Peyer's patch (tissue), 4 donors: ENCODE measurements at regions not wholly inside any gene's neighbourhood (a gene's known extent, or its start where the extent isn't known, plus 50 kb on each side); places are given as distances from the start of the nearest gene placed in this dataset.
"Not testable (repeated sequence)": the region's sequence is repeated elsewhere in the genome, so short reads cannot be mapped to it uniquely, and the experiment has no call there.

ENCODE experiments used
- DNase-seq, 3 donors: peaks; one replicate each; pipeline ENCODE4 v3.0.0-alpha.2; 2017 to 2019
- H3K27ac ChIP-seq, 4 donors: fragments of 200-600 bp; sonication (generic); one replicate each; pipeline ENCODE4 v1.5.1; 2016 to 2019
- H3K27me3 ChIP-seq, 2 donors: fragments of 200-600 bp; sonication (generic); one replicate each; pipeline ENCODE4 v1.5.1; 2019
- H3K36me3 ChIP-seq, 3 donors: fragments of 200-600 bp; sonication (generic); one replicate each; pipeline ENCODE4 v1.5.1; 2016 to 2019
- H3K4me1 ChIP-seq, 4 donors: fragments of 200-600 bp; sonication (generic); one replicate each; pipeline ENCODE4 v1.5.1; 2016 to 2019
- H3K4me3 ChIP-seq, 4 donors: fragments of 200-600 bp; sonication (generic); 1 replicate in 3 of 4; 2 replicates in 1 of 4; pipeline ENCODE4 v1.5.1; 2016 to 2019; ENCODE audit warnings: mild to moderate bottlenecking in 1 of 4
- H3K9me3 ChIP-seq, 4 donors: fragments of 200-600 bp; sonication (generic); one replicate each; pipeline ENCODE4 v1.5.1; 2016 to 2019; ENCODE audit warnings: mild to moderate bottlenecking in 1 of 4
- CTCF ChIP-seq, 6 experiments: fragments of 450-650 bp in 4 of 6; fragments of 200-600 bp in 2 of 6; sonication (generic) in 1 of 6; IDR thresholded peaks; one replicate each; pipeline ENCODE4 v1.5.1; 2017 to 2019; ENCODE audit warnings: antibody characterized with exemption in 6 of 6, mild to moderate bottlenecking in 3 of 6, moderate library complexity in 1 of 6
- POLR2A ChIP-seq, 2 donors: fragments of 450-650 bp; IDR thresholded peaks; one replicate each; pipeline ENCODE4 v1.5.1; 2017; ENCODE audit warnings: antibody characterized with exemption in 2 of 2, mild to moderate bottlenecking in 2 of 2, moderate library complexity in 2 of 2

DNA sequence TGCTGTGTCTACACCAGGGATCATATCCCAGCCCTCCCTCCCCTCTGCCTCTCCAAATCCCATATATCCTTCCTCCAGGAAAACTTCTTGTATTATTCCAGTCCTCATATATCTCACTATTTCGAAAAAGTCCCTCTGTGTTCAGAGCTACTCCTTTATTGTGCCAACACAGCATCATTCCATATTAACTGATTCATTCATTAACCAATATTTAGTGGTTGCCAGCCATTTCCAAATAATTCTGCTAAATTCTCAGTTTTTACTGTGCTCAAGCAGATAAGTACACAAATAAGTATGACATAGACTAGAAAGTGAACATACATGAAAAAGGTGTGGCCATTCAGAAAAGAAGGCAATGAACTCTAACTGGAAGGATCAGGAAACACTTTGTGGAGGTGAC, 241.6 kb upstream of the DUSP10 start:
- Histone ChIP-seq H3K36me3 (no peaks in the 10 kb centered on the region), H3K9me3 (no peaks in the 10 kb centered on the region), H3K4me3 (no peak overlapping the region), H3K27me3 (no peaks in the 10 kb centered on the region), H3K4me1 (no peaks in the 10 kb centered on the region), H3K27ac (no peak overlapping the region)
- TF ChIP-seq CTCF (IDR thresholded peaks at IDR 0.05) (no peak), POLR2A (IDR thresholded peaks at IDR 0.05) (no peak)
- DNase-seq: no peak

DNA sequence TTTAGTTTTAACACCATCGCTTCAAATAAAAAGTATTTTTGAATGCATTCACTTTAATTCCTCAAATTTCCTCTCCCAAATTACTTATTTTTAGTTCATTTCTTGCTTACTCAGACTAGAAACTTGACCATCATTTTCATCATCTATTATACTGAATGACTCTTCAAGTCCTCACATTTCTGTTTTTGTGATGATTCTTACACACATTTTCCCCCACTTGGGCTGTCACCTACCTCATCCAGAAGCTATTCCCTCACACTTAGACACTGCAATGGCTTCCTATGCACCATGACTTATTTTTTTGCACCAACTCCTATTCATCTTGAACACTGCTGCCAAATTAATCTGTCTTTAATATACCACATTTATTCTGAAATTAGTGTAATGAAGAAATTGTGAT, 239.6 kb upstream of the DUSP10 start:
- H3K36me3 ChIP-seq: no peaks in the 10 kb centered on the region
- H3K27me3 ChIP-seq: no peaks in the 10 kb centered on the region
- H3K9me3 ChIP-seq: no peaks in the 10 kb centered on the region
- no peak overlapping the region for H3K27ac ChIP-seq
- no peak for TF ChIP-seq CTCF (IDR thresholded peaks at IDR 0.05)
- TF ChIP-seq POLR2A (IDR thresholded peaks at IDR 0.05): no peak
- DNase-seq: no peak
- no peaks in the 10 kb centered on the region for H3K4me1 ChIP-seq
- H3K4me3 ChIP-seq: no peak overlapping the region

DNA sequence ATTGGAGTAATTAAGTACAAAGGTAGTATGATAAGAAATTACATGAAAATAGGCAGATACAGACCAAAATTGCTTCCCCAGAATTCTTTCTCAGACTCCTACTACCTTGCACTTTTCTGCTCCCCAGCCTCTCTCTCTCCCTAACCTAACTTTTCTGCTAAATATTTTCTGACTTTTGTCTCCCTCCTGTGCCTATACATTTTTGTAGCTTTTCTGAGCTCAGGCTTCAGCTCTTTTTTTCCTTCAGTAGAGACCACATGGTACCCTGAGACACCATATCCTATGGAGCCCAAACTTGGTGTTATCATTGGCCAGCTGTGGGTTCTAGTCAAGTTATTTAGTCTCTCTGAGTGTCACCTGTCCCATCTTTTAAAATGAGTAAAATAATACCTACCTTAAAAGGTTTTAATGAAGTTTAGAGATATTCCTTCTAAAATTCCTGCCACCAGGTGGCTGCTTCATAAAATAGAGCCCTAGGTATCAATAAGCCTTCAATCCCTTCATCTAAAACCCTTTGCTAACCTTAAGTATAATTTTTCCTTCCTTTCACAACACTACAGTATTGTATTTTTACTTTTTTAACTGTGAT, 237.6 kb upstream of the DUSP10 start:
- Histone ChIP-seq H3K9me3 (no peaks in the 10 kb centered on the region), H3K4me3 (no peak overlapping the region), H3K4me1 (no peaks in the 10 kb centered on the region), H3K36me3 (no peaks in the 10 kb centered on the region), H3K27me3 (no peaks in the 10 kb centered on the region), H3K27ac (no peak overlapping the region)
- no peak for TF ChIP-seq POLR2A (IDR thresholded peaks at IDR 0.05)
- TF ChIP-seq CTCF (IDR thresholded peaks at IDR 0.05): peak in 1 of 6 experiments; percentile 5
- no peak for DNase-seq

- H3K27me3 ChIP-seq, DNase-seq, H3K27ac ChIP-seq, H3K36me3 ChIP-seq, H3K4me3 ChIP-seq, H3K9me3 ChIP-seq, H3K4me1 ChIP-seq: not testable (repeated sequence)
These were observed 236.9 kb upstream of the DUSP10 start for GRCh38 chr1:221978631-221979334.

- DNase-seq, H3K27me3 ChIP-seq, H3K36me3 ChIP-seq, H3K27ac ChIP-seq, H3K4me1 ChIP-seq, H3K4me3 ChIP-seq, H3K9me3 ChIP-seq: not testable (repeated sequence)
These were observed 231.9 kb upstream of the DUSP10 start for GRCh38 chr1:221973787-221974186.

GRCh38 chr1:221972276-221973235, 230.7 kb upstream of the DUSP10 start:
- Histone ChIP-seq H3K4me1 (no peaks in the 10 kb centered on the region), H3K27ac (no peak overlapping the region), H3K4me3 (no peak overlapping the region), H3K9me3 (no peaks in the 10 kb centered on the region), H3K27me3 (no peaks in the 10 kb centered on the region), H3K36me3 (no peaks in the 10 kb centered on the region)
- no peak for DNase-seq
- TF ChIP-seq POLR2A (IDR thresholded peaks at IDR 0.05) (no peak), CTCF (IDR thresholded peaks at IDR 0.05) (no peak)

GRCh38 chr1:221971035-221971434, 229.1 kb upstream of the DUSP10 start:
- not testable (repeated sequence) for H3K36me3 ChIP-seq, H3K27me3 ChIP-seq, H3K27ac ChIP-seq, H3K9me3 ChIP-seq, H3K4me1 ChIP-seq, H3K4me3 ChIP-seq, DNase-seq

- H3K36me3 ChIP-seq, H3K27ac ChIP-seq, H3K27me3 ChIP-seq, DNase-seq, H3K9me3 ChIP-seq, H3K4me3 ChIP-seq, H3K4me1 ChIP-seq: not testable (repeated sequence)
These were observed 227.5 kb upstream of the DUSP10 start for GRCh38 chr1:221969298-221969858.

DNA sequence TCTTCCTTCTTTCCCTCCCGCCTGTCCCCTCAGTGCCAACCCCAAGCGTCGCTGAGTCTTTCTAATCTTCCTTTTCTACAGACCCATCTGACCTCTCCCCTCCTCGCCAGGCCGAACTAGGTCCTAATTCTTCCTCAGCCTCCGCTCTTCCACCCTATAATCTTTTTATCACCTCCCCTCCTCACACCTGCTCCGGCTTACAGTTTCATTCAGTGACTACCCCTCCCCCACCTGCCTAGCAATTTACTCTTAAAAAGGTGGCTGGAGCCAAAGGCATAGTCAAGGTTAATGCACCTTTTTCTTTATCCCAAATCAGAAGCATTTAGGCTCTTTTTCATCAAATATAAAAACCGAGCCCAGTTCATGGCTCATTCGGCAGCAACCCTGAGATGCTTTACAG, 225.6 kb upstream of the DUSP10 start:
- not testable (repeated sequence) for DNase-seq, H3K27ac ChIP-seq, H3K4me1 ChIP-seq, H3K9me3 ChIP-seq, H3K36me3 ChIP-seq, H3K27me3 ChIP-seq, H3K4me3 ChIP-seq

GRCh38 chr1:221966888-221967287, 225.0 kb upstream of the DUSP10 start:
- not testable (repeated sequence) for H3K27ac ChIP-seq

More at GRCh38 chr1:221966888-221967287, 225.0 kb upstream of the DUSP10 start:
- not testable (repeated sequence) for H3K36me3 ChIP-seq, H3K4me1 ChIP-seq, H3K4me3 ChIP-seq, DNase-seq, H3K9me3 ChIP-seq, H3K27me3 ChIP-seq
